ENCODE measurements at regions not wholly inside any gene's neighbourhood (a gene's known extent, or its start where the extent isn't known, plus 50 kb on each side); places are given as distances from the start of the nearest gene placed in this dataset.

DNA sequence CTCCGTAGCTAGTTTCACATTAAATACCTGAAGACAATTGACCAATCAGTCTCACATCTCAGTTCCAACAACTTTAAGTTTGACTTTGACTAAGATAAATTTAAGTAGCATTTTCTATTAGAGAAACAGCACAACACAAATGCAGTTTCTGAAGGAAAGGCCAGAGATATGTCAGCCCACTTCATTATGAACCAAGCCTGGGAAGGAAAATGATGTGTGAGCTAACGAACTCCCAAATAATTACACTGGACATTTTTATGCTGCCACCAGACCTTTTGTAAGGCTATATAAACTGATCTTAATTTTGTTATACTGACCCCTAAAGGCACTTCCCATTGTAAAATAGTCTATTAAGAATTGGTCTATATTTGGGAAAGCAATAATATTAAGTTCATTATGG, 57.9 kb upstream of the DACH1 start:
- TF ChIP-seq, protein P1, sequence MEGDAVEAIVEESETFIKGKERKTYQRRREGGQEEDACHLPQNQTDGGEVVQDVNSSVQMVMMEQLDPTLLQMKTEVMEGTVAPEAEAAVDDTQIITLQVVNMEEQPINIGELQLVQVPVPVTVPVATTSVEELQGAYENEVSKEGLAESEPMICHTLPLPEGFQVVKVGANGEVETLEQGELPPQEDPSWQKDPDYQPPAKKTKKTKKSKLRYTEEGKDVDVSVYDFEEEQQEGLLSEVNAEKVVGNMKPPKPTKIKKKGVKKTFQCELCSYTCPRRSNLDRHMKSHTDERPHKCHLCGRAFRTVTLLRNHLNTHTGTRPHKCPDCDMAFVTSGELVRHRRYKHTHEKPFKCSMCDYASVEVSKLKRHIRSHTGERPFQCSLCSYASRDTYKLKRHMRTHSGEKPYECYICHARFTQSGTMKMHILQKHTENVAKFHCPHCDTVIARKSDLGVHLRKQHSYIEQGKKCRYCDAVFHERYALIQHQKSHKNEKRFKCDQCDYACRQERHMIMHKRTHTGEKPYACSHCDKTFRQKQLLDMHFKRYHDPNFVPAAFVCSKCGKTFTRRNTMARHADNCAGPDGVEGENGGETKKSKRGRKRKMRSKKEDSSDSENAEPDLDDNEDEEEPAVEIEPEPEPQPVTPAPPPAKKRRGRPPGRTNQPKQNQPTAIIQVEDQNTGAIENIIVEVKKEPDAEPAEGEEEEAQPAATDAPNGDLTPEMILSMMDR (IDR thresholded peaks at IDR 0.05): no peak
- no peak for TF ChIP-seq POLR2A (IDR thresholded peaks at IDR 0.05)

Data from ovary (tissue), 3 donors.